ENCODE measurements at regions not wholly inside any gene's neighbourhood (a gene's known extent, or its start where the extent isn't known, plus 50 kb on each side); places are given as distances from the start of the nearest gene placed in this dataset.

DNA sequence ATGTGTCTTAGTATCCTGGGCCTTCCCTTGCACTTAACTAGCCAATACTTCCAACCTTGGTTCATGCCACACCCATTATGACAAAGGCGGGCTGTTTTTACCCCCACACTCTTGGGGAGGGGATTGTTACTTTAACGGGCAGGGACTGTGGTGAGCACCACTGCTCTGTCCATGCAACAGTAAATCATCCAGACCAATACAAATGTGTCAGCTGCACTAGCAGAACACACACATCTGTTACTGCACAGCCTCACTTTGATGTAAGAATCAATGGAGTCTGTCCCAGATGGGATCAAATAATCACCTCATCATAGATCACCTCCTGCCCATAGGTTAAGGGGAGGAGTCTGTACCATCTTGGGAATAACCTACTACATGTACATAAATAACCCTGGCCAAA, 58.1 kb downstream of the NPAP1 start:
- 82% methylated on average over 2 of the region's 2 CpGs for WGBS

DNA sequence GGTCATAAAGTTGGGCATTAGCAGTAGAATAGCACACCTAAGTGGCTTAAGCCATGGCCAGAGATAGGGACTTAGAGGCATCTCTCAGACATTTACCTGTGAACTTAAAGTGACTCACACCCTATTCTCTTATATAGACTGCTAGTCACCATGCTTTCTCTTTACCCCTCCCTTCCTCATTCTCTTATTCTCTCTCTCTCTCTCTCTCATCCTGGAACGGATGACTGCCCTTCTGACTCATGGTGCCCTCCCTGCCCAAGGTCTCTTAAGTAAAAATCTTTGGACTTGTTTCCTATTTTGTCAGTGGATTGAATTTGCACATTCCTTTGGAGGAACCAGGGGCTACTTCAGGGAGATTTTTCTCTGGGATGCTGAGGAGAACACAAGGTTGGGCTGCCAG, 58.8 kb downstream of the NPAP1 start:
- intact Hi-C loops (cut with DNase I), result no loop called here
- Histone ChIP-seq H3K27me3 (ENCODE audit: control insufficient read depth, insufficient read depth) (no peaks in the 10 kb centered on the region), H3K27ac (ENCODE audit: low read length) (no peak overlapping the region), H3K4me1 (ENCODE audit: control insufficient read depth, insufficient read depth, low read length) (no peaks in the 10 kb centered on the region), H3K9me3 (ENCODE audit: control insufficient read depth, low read length) (peaks cover 1% of the 10 kb centered on the region), H3K4me3 (ENCODE audit: low read length) (no peak overlapping the region)
- 40% methylated on average over 1 of the region's 1 CpG for WGBS
- DNase-seq (no peak), ATAC-seq (no peak)

More for the DNA sequence above, 58.1 kb downstream of the NPAP1 start:
- Histone ChIP-seq H3K4me3 (ENCODE audit: low read length) (no peak overlapping the region), H3K9me3 (ENCODE audit: control insufficient read depth, low read length) (peaks cover 1% of the 10 kb centered on the region), H3K27me3 (ENCODE audit: control insufficient read depth, insufficient read depth) (no peaks in the 10 kb centered on the region), H3K4me1 (ENCODE audit: control insufficient read depth, insufficient read depth, low read length) (no peaks in the 10 kb centered on the region), H3K27ac (ENCODE audit: low read length) (no peak overlapping the region)
- ATAC-seq (no peak), DNase-seq (no peak)
- intact Hi-C loops (cut with DNase I), result no loop called here

- intact Hi-C loops (cut with DNase I), result no loop called here
- H3K4me3 ChIP-seq (ENCODE audit: low read length), result no peak overlapping the region
- no peaks in the 10 kb centered on the region for H3K4me1 ChIP-seq (ENCODE audit: control insufficient read depth, insufficient read depth, low read length)
- DNase-seq, result no peak
- no peak overlapping the region for H3K27ac ChIP-seq (ENCODE audit: low read length)
- ATAC-seq, result no peak
- H3K9me3 ChIP-seq (ENCODE audit: control insufficient read depth, low read length), result no peaks in the 10 kb centered on the region
- no peaks in the 10 kb centered on the region for H3K27me3 ChIP-seq (ENCODE audit: control insufficient read depth, insufficient read depth)
Observed at GRCh38 chr15:24745290-24745689, 69.7 kb downstream of the NPAP1 start.

DNA sequence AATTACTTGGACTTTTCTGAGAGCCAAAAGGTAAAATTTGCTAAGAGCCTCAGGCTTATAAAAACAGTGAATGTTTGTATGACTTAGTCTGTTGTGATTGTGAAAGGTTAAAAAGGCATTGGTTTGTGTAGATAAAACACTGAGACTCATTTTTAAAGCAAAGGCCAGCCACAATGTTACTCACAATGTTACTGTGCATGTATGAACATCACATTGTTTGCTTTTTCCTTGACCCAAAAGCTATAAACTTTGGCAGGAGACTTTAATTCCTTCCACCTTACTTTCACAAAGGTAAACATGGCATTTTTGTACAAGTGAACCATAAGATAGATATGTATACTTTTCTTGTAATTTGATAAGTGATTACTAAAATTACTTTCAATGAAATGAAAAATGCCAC, 70.5 kb downstream of the NPAP1 start:
- intact Hi-C loops (cut with DNase I), result no loop called here
- Histone ChIP-seq H3K4me3 (ENCODE audit: low read length) (no peak overlapping the region), H3K27me3 (ENCODE audit: control insufficient read depth, insufficient read depth) (no peaks in the 10 kb centered on the region), H3K27ac (ENCODE audit: low read length) (no peak overlapping the region), H3K9me3 (ENCODE audit: control insufficient read depth, low read length) (no peaks in the 10 kb centered on the region), H3K4me1 (ENCODE audit: control insufficient read depth, insufficient read depth, low read length) (no peaks in the 10 kb centered on the region)
- no peak for DNase-seq
- no peak for ATAC-seq

GRCh38 chr15:24747376-24747775, 71.8 kb downstream of the NPAP1 start:
- H3K27me3 ChIP-seq (ENCODE audit: control insufficient read depth, insufficient read depth), result no peaks in the 10 kb centered on the region
- no peaks in the 10 kb centered on the region for H3K4me1 ChIP-seq (ENCODE audit: control insufficient read depth, insufficient read depth, low read length)
- no peak overlapping the region for H3K27ac ChIP-seq (ENCODE audit: low read length)
- no peaks in the 10 kb centered on the region for H3K9me3 ChIP-seq (ENCODE audit: control insufficient read depth, low read length)
- intact Hi-C loops (cut with DNase I), result no loop called here
- 80% methylated on average over 10 of the region's 10 CpGs for WGBS
- H3K4me3 ChIP-seq (ENCODE audit: low read length), result no peak overlapping the region
- DNase-seq (no peak), ATAC-seq (no peak)

DNA sequence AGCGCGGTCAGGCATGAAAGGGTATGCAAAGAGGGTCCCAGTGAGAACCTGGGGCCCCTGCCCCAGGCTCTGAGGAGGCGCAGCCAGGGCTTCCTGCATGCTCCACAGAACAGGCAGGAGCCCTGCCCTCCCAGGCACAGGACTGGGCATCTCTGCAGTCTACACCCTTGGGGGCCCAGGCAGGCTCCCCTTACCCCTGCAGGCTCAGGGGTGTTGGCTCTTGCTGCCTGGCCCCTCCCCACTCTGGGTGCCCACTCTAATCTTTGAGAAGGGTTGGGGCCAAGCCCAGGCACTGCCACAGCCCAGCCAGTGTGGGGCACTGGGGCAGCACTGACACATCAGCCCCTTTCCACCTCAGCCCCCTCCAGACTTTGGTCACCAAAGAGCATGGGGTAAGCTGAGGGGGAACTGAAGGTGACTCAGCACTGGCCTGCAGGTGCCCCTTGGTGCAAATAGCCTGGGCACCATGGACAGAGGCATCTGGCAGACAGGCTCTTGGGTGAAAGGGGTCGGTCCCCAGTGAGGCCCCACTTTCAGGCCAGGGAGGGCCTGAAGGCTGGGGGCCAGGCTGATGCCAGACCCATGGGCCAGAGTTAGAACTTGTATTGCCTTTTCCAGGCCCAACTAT, 73.4 kb downstream of the NPAP1 start:
- DNase-seq, result no peak
- H3K9me3 ChIP-seq (ENCODE audit: control insufficient read depth, low read length), result no peaks in the 10 kb centered on the region
- no peaks in the 10 kb centered on the region for H3K4me1 ChIP-seq (ENCODE audit: control insufficient read depth, insufficient read depth, low read length)
- ATAC-seq, result no peak
- no peak overlapping the region for H3K27ac ChIP-seq (ENCODE audit: low read length)
- no peak overlapping the region for H3K4me3 ChIP-seq (ENCODE audit: low read length)
- 81% methylated on average over 4 of the region's 4 CpGs for WGBS
- intact Hi-C loops (cut with DNase I), result no loop called here
- H3K27me3 ChIP-seq (ENCODE audit: control insufficient read depth, insufficient read depth), result no peaks in the 10 kb centered on the region

DNA sequence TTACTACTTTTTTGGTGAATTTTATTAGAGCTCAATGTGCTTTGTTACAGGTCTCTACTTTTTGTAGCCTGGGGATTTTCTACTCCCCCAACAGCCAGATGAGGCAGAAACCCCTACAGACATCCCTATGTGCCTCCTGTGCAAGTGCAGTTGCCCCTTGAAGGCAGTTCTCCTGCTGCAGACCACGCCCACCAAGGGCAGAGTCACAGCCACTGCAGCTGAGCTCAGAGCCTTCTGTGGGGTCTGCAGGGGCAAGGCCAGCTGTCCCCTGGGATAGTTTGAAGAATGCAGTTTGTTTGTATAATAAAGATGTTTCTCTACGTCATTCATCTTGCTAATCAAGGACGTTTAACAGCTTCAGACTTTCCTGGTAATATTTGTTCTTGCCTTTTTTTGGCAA, 76.8 kb downstream of the NPAP1 start:
- ATAC-seq (no peak), DNase-seq (no peak)
- Histone ChIP-seq H3K27ac (ENCODE audit: low read length) (no peak overlapping the region), H3K4me3 (ENCODE audit: low read length) (no peak overlapping the region), H3K9me3 (ENCODE audit: control insufficient read depth, low read length) (no peaks in the 10 kb centered on the region), H3K4me1 (ENCODE audit: control insufficient read depth, insufficient read depth, low read length) (no peaks in the 10 kb centered on the region), H3K27me3 (ENCODE audit: control insufficient read depth, insufficient read depth) (no peaks in the 10 kb centered on the region)
- 36% methylated on average over 3 of the region's 3 CpGs for WGBS
- intact Hi-C loops (cut with DNase I), result no loop called here

DNA sequence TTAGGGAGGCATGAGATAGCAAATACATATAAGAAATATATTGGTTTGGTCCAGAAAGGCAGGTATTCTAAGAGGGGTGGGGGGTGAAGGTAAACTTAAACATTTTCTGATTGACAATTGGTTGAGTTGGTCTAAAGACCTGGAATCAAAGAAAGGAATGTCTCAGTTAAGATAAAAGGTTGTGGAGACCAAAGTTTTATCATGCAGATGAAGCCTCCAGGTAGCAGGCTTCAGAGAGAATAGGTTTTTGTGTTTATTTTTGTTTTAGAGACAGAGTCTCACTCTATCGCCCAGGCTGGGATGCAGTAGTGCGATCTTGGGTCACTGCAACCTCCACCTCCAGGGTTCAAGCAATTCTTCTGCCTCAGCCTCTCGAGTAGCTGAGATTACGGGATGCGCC, 80.5 kb downstream of the NPAP1 start:
- intact Hi-C loops (cut with DNase I), result no loop called here
- Histone ChIP-seq H3K4me1 (ENCODE audit: control insufficient read depth, insufficient read depth, low read length) (no peaks in the 10 kb centered on the region), H3K27me3 (ENCODE audit: control insufficient read depth, insufficient read depth) (no peaks in the 10 kb centered on the region), H3K27ac (ENCODE audit: low read length) (no peak overlapping the region), H3K4me3 (ENCODE audit: low read length) (no peak overlapping the region), H3K9me3 (ENCODE audit: control insufficient read depth, low read length) (no peaks in the 10 kb centered on the region)
- no peak for DNase-seq
- WGBS, result 84% methylated on average over 5 of the region's 5 CpGs
- no peak for ATAC-seq

- no peaks in the 10 kb centered on the region for H3K9me3 ChIP-seq (ENCODE audit: control insufficient read depth, low read length)
- H3K4me1 ChIP-seq (ENCODE audit: control insufficient read depth, insufficient read depth, low read length), result no peaks in the 10 kb centered on the region
- intact Hi-C loops (cut with DNase I), result no loop called here
- no peak overlapping the region for H3K27ac ChIP-seq (ENCODE audit: low read length)
- 67% methylated on average over 7 of the region's 7 CpGs for WGBS
- ATAC-seq, result no peak
- no peak overlapping the region for H3K4me3 ChIP-seq (ENCODE audit: low read length)
- no peak for DNase-seq
- H3K27me3 ChIP-seq (ENCODE audit: control insufficient read depth, insufficient read depth), result no peaks in the 10 kb centered on the region
Observed at GRCh38 chr15:24760066-24760465, 84.5 kb downstream of the NPAP1 start.

GRCh38 chr15:24761704-24762302, 86.2 kb downstream of the NPAP1 start:
- Histone ChIP-seq H3K27ac (ENCODE audit: low read length) (no peak overlapping the region), H3K9me3 (ENCODE audit: control insufficient read depth, low read length) (no peaks in the 10 kb centered on the region), H3K27me3 (ENCODE audit: control insufficient read depth, insufficient read depth) (no peaks in the 10 kb centered on the region), H3K4me1 (ENCODE audit: control insufficient read depth, insufficient read depth, low read length) (no peaks in the 10 kb centered on the region), H3K4me3 (ENCODE audit: low read length) (no peak overlapping the region)
- 67% methylated on average over 5 of the region's 5 CpGs for WGBS
- no peak for DNase-seq
- intact Hi-C loops (cut with DNase I), result no loop called here
- no peak for ATAC-seq

DNA sequence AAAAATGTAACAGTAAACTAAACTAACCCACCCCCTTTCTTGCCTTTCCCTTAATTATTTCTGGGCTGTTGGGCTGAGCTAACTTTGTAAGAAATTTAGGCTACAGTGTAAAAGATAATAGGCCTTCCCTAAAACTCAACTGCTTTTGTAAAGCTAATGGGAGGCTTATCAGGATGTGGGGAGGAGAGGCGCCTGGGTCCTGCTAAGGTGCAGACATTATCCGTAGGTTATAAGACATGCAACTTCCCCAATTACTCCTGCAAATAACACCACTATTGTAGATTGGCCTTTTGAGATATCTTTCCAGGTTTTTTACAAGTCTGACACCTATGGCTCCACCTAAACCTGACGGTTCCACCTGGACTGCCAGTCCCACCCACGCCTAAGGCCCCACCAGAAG, 88.3 kb downstream of the NPAP1 start:
- Histone ChIP-seq H3K9me3 (ENCODE audit: control insufficient read depth, low read length) (no peaks in the 10 kb centered on the region), H3K4me3 (ENCODE audit: low read length) (no peak overlapping the region), H3K27me3 (ENCODE audit: control insufficient read depth, insufficient read depth) (no peaks in the 10 kb centered on the region), H3K27ac (ENCODE audit: low read length) (no peak overlapping the region), H3K4me1 (ENCODE audit: control insufficient read depth, insufficient read depth, low read length) (no peaks in the 10 kb centered on the region)
- ATAC-seq (no peak), DNase-seq (no peak)
- intact Hi-C loops (cut with DNase I), result no loop called here
- WGBS, result 62% methylated on average over 4 of the region's 4 CpGs

Data from right cardiac atrium (tissue), 5 donors.